Thyroid gland (tissue), 4 donors: ENCODE measurements at regions not wholly inside any gene's neighbourhood (a gene's known extent, or its start where the extent isn't known, plus 50 kb on each side); places are given as distances from the start of the nearest gene placed in this dataset.

Experiments used
- POLR2A ChIP-seq, 2 donors: fragments of 450-650 bp; IDR thresholded peaks; one replicate each; pipeline ENCODE4 v1.6.1; 2017; ENCODE audit warnings: antibody characterized with exemption in 2 of 2, mild to moderate bottlenecking in 2 of 2, moderate library complexity in 1 of 2
- TF ChIP-seq, protein P1 (sequence below), 6 experiments: fragments of 200-600 bp in 3 of 6; fragments of 450-650 bp in 3 of 6; sonication (generic) in 3 of 6; IDR thresholded peaks; one replicate each; pipeline ENCODE4 v1.5.1; 2016 to 2019; ENCODE audit warnings: antibody characterized with exemption in 6 of 6, mild to moderate bottlenecking in 2 of 6, inconsistent platforms in 1 of 6, moderate library complexity in 1 of 6

DNA sequence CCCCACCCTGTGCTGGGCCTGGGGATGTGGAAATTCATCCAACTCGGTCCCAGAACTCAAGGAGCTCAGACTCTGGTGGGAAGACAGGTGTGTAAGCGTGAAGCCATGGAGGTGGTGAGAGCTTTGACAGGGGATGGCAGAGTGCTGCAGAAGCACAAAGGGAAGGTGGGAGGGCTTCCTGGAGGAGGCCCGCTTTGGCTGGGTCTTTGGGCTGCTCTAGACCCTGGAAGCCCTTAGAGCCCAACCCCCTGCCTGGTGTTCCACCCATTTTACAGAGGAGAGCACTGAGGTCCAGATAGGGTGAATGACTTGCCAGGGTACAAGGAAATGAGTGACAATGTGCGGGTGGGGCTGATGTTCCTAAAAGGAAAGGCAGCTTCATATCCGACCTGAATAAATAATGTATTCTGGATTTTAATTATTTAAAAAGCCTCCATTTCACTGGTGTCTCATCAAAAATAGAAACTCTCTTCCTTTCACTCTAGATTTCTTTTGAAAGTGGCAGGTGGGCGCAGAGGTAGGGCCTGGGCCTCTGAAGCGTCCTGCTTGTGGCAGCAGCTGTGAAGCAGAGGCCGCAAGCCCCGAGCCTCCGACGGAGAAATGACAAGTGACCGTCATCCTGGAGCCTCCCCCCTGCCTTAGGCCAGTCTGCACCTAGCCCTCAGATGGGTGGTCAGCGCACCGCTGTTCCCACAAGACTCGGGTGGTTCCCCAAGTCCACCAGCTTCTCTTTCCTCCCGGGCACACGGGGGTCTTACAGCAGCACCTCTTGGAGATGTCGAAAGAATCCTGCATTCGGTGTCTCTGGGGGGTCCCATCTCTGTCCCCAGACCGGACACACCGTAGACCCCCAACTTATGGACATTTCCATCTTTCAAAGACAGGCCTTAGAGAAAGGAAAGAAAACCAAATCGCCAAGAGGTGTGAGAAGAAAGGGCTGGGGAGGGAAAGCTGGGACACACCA is 71.0 kb upstream of the TAF1B start:
- TF ChIP-seq, protein P1, sequence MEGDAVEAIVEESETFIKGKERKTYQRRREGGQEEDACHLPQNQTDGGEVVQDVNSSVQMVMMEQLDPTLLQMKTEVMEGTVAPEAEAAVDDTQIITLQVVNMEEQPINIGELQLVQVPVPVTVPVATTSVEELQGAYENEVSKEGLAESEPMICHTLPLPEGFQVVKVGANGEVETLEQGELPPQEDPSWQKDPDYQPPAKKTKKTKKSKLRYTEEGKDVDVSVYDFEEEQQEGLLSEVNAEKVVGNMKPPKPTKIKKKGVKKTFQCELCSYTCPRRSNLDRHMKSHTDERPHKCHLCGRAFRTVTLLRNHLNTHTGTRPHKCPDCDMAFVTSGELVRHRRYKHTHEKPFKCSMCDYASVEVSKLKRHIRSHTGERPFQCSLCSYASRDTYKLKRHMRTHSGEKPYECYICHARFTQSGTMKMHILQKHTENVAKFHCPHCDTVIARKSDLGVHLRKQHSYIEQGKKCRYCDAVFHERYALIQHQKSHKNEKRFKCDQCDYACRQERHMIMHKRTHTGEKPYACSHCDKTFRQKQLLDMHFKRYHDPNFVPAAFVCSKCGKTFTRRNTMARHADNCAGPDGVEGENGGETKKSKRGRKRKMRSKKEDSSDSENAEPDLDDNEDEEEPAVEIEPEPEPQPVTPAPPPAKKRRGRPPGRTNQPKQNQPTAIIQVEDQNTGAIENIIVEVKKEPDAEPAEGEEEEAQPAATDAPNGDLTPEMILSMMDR (IDR thresholded peaks at IDR 0.05) = no peak
- TF ChIP-seq POLR2A (IDR thresholded peaks at IDR 0.05) = no peak
